Neutrophil (primary cell): ENCODE measurements at regions not wholly inside any gene's neighbourhood (a gene's known extent, or its start where the extent isn't known, plus 50 kb on each side); places are given as distances from the start of the nearest gene placed in this dataset.

ENCODE experiments used
- H3K27ac ChIP-seq: fragments of 200-600 bp; sonication (generic); 2 replicates; pipeline ENCODE4 v1.5.1; 2016; ENCODE audit warnings: mild to moderate bottlenecking, moderate library complexity
- H3K27me3 ChIP-seq: fragments of 200-600 bp; sonication (generic); 2 replicates; pipeline ENCODE4 v1.6.0; 2016; ENCODE audit warnings: mild to moderate bottlenecking
- H3K36me3 ChIP-seq: fragments of 200-600 bp; sonication (generic); 2 replicates; pipeline ENCODE4 v1.5.1; 2017
- H3K4me1 ChIP-seq, 2 experiments: fragments of 200-600 bp in 1 of 2; sonication (generic) in 1 of 2; 1 replicate in 1 of 2; 2 replicates in 1 of 2; pipeline versions ENCODE4 v1.5.1 to v1.6.1; 2013 to 2016; ENCODE audit warnings: low read depth in 1 of 2, low read length in 1 of 2, mild to moderate bottlenecking in 1 of 2, moderate library complexity in 1 of 2; ENCODE audit not compliant: control insufficient read depth in 1 of 2, insufficient read depth in 1 of 2
- H3K4me3 ChIP-seq, 2 experiments: fragments of 200-600 bp in 1 of 2; sonication (generic) in 1 of 2; 1 replicate in 1 of 2; 2 replicates in 1 of 2; pipeline ENCODE4 v1.5.1; 2013 to 2016; ENCODE audit warnings: low read depth in 1 of 2, low read length in 1 of 2, mild to moderate bottlenecking in 1 of 2, moderate library complexity in 1 of 2
- H3K9me3 ChIP-seq: fragments of 200-600 bp; sonication (generic); 2 replicates; pipeline ENCODE4 v1.5.1; 2016
- CTCF ChIP-seq: fragments of 200-600 bp; sonication (generic); IDR thresholded peaks from 2 replicates; pipeline ENCODE4 v1.5.1; 2016; ENCODE audit warnings: antibody characterized with exemption

GRCh38 chr2:18262601-18263000, 297.9 kb downstream of the RDH14 start:
- no peak overlapping the region for H3K27ac ChIP-seq
- no peak overlapping the region for H3K4me3 ChIP-seq
- H3K9me3 ChIP-seq, result no peaks in the 10 kb centered on the region
- no peaks in the 10 kb centered on the region for H3K36me3 ChIP-seq
- H3K4me1 ChIP-seq, result no peaks in the 10 kb centered on the region
- TF ChIP-seq CTCF, result no peak
- no peaks in the 10 kb centered on the region for H3K27me3 ChIP-seq

GRCh38 chr2:18253686-18254197, 306.7 kb downstream of the RDH14 start:
- H3K27ac ChIP-seq, result no peak overlapping the region
- no peak overlapping the region for H3K4me3 ChIP-seq
- no peaks in the 10 kb centered on the region for H3K27me3 ChIP-seq
- no peaks in the 10 kb centered on the region for H3K4me1 ChIP-seq
- TF ChIP-seq CTCF, result no peak
- no peaks in the 10 kb centered on the region for H3K36me3 ChIP-seq
- no peaks in the 10 kb centered on the region for H3K9me3 ChIP-seq

GRCh38 chr2:18251486-18251885, 309.0 kb downstream of the RDH14 start:
- Histone ChIP-seq H3K9me3 (no peaks in the 10 kb centered on the region), H3K27ac (no peak overlapping the region), H3K36me3 (no peaks in the 10 kb centered on the region), H3K4me3 (no peak overlapping the region), H3K27me3 (no peaks in the 10 kb centered on the region), H3K4me1 (no peaks in the 10 kb centered on the region)
- TF ChIP-seq CTCF, result no peak

GRCh38 chr2:18247282-18248110, 313.0 kb downstream of the RDH14 start:
- no peaks in the 10 kb centered on the region for H3K9me3 ChIP-seq
- TF ChIP-seq CTCF, result no peak

GRCh38 chr2:18245375-18245774, 315.1 kb downstream of the RDH14 start:
- Histone ChIP-seq H3K36me3 (no peaks in the 10 kb centered on the region), H3K27ac (no peak overlapping the region), H3K4me3 (no peak overlapping the region), H3K9me3 (no peaks in the 10 kb centered on the region), H3K27me3 (no peaks in the 10 kb centered on the region), H3K4me1 (no peaks in the 10 kb centered on the region)
- no peak for TF ChIP-seq CTCF

More at GRCh38 chr2:18247282-18248110, 313.0 kb downstream of the RDH14 start:
- Histone ChIP-seq H3K27me3 (no peaks in the 10 kb centered on the region), H3K4me1 (no peaks in the 10 kb centered on the region), H3K27ac (no peak overlapping the region), H3K36me3 (no peaks in the 10 kb centered on the region), H3K4me3 (no peak overlapping the region)
